ENCODE measurements at regions not wholly inside any gene's neighbourhood (a gene's known extent, or its start where the extent isn't known, plus 50 kb on each side); places are given as distances from the start of the nearest gene placed in this dataset.
"Not testable (repeated sequence)": the region's sequence is repeated elsewhere in the genome, so short reads cannot be mapped to it uniquely, and the experiment has no call there.

DNA sequence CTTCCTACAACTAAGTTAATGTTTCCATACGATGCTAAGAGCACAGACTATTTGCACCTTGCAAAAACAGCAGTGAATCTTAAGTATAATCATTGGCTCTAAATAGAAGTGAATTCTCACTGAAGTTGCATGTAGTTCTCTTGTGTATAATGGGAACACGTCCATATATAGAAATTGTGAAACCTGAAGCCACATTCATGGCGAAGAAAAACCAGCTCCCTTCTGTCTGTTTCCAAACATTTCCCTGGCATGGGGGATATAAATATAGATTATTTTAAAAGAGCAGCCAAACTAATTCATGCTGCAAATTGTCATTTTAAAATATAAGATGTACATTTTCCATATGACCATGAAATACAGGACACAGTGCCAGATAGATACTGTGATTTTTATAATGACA is 71.1 kb downstream of the TRAM1L1 start:
- no peak for DNase-seq

- DNase-seq = no peak
Observed at GRCh38 chr4:117010671-117011070, 74.7 kb downstream of the TRAM1L1 start.

GRCh38 chr4:117001077-117001476 is 84.3 kb downstream of the TRAM1L1 start:
- no peak for DNase-seq

GRCh38 chr4:116982656-116983055 is 102.7 kb downstream of the TRAM1L1 start:
- DNase-seq = no peak

DNA sequence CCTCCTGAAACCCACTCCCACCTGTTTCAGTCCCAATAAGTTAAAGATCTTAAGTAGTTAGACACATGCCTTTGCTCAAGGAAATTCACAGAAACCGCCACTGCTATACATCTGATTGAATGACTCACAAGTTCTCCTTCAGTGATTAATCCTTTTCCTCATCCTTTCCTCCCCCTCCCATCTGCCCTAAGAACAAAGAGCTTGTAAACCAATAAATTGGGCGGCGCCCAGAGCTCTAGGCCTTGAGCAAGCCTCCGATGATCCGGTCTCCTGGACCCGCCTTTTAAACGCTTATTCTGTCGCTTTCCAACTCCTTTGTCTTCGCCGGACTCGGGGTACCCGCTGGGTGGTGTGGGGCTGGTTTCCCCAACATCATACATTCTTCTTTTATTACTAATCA is 104.9 kb downstream of the TRAM1L1 start:
- not testable (repeated sequence) for DNase-seq

- no peak for DNase-seq
Observed at GRCh38 chr4:116959045-116959444, 126.3 kb downstream of the TRAM1L1 start.

GRCh38 chr4:116953947-116954346 is 131.4 kb downstream of the TRAM1L1 start:
- no peak for DNase-seq

GRCh38 chr4:116952530-116953136 is 132.7 kb downstream of the TRAM1L1 start:
- DNase-seq = no peak

- DNase-seq = no peak
Observed at GRCh38 chr4:116949856-116950255, 135.5 kb downstream of the TRAM1L1 start.

- DNase-seq = no peak
Observed at GRCh38 chr4:116942315-116942714, 143.1 kb downstream of the TRAM1L1 start.

- DNase-seq = no peak
Observed at GRCh38 chr4:116930329-116930728, 155.0 kb downstream of the TRAM1L1 start.

GRCh38 chr4:116926631-116927295 is 158.6 kb downstream of the TRAM1L1 start:
- no peak for DNase-seq

- no peak for DNase-seq
Observed at GRCh38 chr4:116925900-116926457, 159.4 kb downstream of the TRAM1L1 start.

GRCh38 chr4:116923389-116923788 is 162.0 kb downstream of the TRAM1L1 start:
- no peak for DNase-seq

- DNase-seq = no peak
Observed at GRCh38 chr4:116913451-116913850, 171.9 kb downstream of the TRAM1L1 start.

DNA sequence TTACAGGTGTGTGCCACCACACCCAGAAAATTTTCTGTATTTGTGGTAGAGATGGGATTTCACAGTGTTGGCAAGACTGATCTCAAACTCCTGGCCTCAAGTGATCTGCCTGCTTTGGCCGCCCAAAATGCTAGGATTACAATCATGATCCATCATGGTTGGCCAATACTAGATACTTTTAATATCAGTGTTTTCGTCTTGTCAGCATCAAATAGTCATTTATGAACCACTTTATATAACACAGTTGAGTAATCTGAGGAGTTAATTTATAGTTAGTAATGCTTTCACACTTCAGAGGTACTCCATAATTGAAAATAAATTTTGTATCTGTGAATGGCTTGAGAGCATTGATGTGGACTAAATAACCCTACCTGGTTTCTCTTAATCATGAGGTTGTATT is 178.6 kb downstream of the TRAM1L1 start:
- no peak for DNase-seq

DNA sequence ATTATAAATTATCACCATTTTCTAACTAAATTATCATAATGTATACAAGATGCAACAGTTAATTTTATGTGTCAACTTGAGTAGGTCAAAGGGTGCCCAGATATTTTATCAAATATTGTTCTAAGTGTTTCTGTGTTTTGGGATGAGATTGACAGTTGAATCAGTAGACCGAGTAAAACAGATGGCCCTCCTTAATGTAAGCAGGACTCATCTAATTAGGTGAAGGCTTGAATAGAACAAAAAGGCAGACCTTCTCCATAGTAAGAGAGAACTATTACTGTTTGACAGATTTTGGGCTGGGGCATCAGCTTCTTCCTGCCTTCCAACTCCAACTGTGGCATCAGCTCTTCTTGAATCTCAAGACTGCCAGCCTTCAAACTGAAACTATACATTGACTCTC is 185.8 kb downstream of the TRAM1L1 start:
- no peak for DNase-seq

DNA sequence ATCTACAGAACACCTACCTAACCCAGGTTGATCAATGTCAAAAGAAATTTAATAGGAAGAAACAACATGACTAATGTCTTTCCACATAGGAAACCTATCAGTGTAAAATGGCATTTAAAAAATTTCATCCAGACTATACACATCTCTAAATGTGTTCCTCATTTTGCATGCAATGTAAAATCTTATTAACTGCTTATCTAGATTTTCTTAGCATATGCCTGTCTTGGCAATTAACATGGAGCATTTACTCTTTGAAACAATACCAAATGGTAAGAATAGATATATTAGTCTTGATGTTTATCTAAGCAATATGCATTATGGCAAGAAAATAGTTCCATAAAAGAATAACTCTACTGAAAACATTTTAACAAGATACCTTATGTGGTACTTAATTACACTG is 199.8 kb downstream of the TRAM1L1 start:
- DNase-seq = no peak

DNA sequence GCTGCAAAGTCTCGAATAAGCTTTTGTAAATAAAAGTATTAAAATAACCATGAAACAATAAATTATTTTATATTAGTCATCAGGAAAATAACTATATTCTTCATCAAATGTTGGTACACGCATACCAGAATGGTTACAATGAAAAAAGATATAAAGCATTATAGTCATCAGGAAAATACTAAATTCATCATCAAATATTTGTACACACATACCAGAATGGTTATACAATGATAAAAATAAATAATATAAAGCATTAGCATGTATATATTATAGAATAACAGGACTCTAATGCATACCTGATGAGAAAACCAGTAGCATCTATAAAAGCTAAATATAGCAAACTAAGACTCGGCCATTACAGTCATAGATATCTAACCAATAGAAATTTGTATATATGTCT is 202.9 kb downstream of the TRAM1L1 start:
- no peak for DNase-seq

GRCh38 chr4:116881077-116881476 is 204.3 kb downstream of the TRAM1L1 start:
- no peak for DNase-seq

- DNase-seq = no peak
Observed at GRCh38 chr4:116880625-116881024, 204.8 kb downstream of the TRAM1L1 start.

GRCh38 chr4:116878280-116878679 is 207.1 kb downstream of the TRAM1L1 start:
- no peak for DNase-seq

DNA sequence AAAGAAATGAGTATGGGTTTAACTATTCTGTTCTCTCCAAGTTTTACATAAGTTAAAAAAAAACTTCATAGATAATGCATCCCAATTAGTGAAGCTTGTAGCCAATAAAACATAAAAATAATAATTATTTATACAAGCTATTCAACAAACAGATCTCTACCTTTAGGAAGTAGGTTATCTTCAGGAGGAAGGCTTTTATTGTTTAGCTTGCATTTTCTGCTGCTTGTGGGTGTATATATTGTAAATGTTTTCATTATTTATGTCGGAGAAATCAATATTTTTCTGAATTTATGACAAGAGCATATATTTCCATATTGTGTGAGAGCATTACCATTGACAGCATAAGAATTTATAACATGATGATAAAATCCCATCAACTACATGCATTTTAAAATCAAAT is 208.3 kb downstream of the TRAM1L1 start:
- DNase-seq = no peak

- no peak for DNase-seq
Observed at GRCh38 chr4:116872941-116873340, 212.4 kb downstream of the TRAM1L1 start.

GRCh38 chr4:116872308-116872707 is 213.1 kb downstream of the TRAM1L1 start:
- no peak for DNase-seq

Data from amniotic stem cell (primary cell).